Duodenal mucosa (tissue), 2 donors: ENCODE measurements at regions not wholly inside any gene's neighbourhood (a gene's known extent, or its start where the extent isn't known, plus 50 kb on each side); places are given as distances from the start of the nearest gene placed in this dataset.

Experiments
- H3K27ac ChIP-seq: one replicate; pipeline ENCODE4 v1.7.0; 2013; ENCODE audit warnings: low read depth, low read length
- H3K27me3 ChIP-seq, 2 donors: one replicate each; pipeline ENCODE4 v1.7.0; 2013; ENCODE audit warnings: low read length in 2 of 2, control low read depth in 1 of 2; ENCODE audit not compliant: insufficient read depth in 2 of 2, control insufficient read depth in 1 of 2
- H3K36me3 ChIP-seq, 2 donors: one replicate each; pipeline ENCODE4 v1.7.0; 2013; ENCODE audit warnings: low read length in 2 of 2, control low read depth in 1 of 2; ENCODE audit not compliant: insufficient read depth in 2 of 2, control insufficient read depth in 1 of 2
- H3K4me1 ChIP-seq, 2 donors: one replicate each; pipeline ENCODE4 v1.7.0; 2013; ENCODE audit warnings: low read length in 2 of 2, control low read depth in 1 of 2; ENCODE audit not compliant: insufficient read depth in 2 of 2, control insufficient read depth in 1 of 2
- H3K4me3 ChIP-seq, 2 donors: one replicate each; pipeline ENCODE4 v1.7.0; 2013; ENCODE audit warnings: low read length in 2 of 2, low read depth in 1 of 2
- H3K9ac ChIP-seq, 2 donors: one replicate each; pipeline ENCODE4 v1.7.0; 2013; ENCODE audit warnings: low read length in 2 of 2, low read depth in 1 of 2
- H3K9me3 ChIP-seq, 2 donors: one replicate each; pipeline ENCODE4 v1.7.0; 2013; ENCODE audit warnings: low read length in 2 of 2, control low read depth in 1 of 2; ENCODE audit not compliant: control insufficient read depth in 1 of 2

DNA sequence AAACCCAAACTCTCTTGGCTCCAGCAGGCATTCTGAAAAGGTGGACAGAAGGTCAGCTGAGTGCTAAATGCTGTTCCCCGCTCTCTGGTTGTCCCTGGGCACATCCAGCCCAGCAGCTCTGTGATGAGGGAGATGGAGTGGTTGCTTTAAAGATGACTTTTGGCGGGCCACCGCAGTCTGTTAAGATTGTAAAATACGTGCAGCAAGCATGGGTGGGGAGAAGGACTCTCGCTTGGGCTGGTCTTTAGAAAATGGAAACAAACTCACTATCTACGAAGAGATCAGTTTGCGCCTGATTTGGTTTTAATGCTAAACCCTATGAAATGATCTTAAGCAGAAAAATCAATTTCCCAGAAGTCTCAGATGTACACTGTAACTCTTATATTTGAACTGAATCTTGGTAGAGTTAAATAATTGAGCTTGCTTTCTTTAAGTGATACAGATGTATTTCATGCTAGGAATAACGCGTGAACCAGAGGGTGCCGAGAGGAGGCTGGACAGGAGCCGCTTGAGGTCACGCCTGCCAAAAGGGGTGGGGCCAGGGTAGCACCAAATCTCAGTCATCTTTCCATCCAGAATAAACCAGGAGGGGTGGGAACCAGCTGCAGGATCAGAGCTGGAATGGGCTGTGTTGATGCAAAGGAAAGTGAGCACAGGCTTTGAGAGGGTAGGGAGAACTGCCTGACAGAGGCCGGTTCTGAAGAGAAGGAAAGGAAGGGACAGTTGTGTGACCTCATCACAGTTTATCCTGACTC, 170.2 kb upstream of the MKI67 start:
- Histone ChIP-seq H3K9me3 (no peaks in the 10 kb centered on the region), H3K4me3 (no peak overlapping the region), H3K36me3 (no peaks in the 10 kb centered on the region), H3K27me3 (no peaks in the 10 kb centered on the region), H3K4me1 (no peaks in the 10 kb centered on the region), H3K9ac (no peak overlapping the region), H3K27ac (no peak overlapping the region)

GRCh38 chr10:128297709-128298378, 171.6 kb upstream of the MKI67 start:
- Histone ChIP-seq H3K36me3 (no peaks in the 10 kb centered on the region), H3K9ac (no peak overlapping the region), H3K4me1 (no peaks in the 10 kb centered on the region), H3K27ac (no peak overlapping the region), H3K4me3 (no peak overlapping the region), H3K27me3 (no peaks in the 10 kb centered on the region), H3K9me3 (no peaks in the 10 kb centered on the region)

GRCh38 chr10:128298587-128298986, 172.4 kb upstream of the MKI67 start:
- no peak overlapping the region for H3K9ac ChIP-seq
- H3K4me3 ChIP-seq: no peak overlapping the region
- no peaks in the 10 kb centered on the region for H3K27me3 ChIP-seq
- no peaks in the 10 kb centered on the region for H3K9me3 ChIP-seq
- no peak overlapping the region for H3K27ac ChIP-seq
- no peaks in the 10 kb centered on the region for H3K4me1 ChIP-seq
- no peaks in the 10 kb centered on the region for H3K36me3 ChIP-seq

GRCh38 chr10:128300290-128300824, 174.1 kb upstream of the MKI67 start:
- Histone ChIP-seq H3K27me3 (no peaks in the 10 kb centered on the region), H3K4me1 (no peaks in the 10 kb centered on the region), H3K27ac (no peak overlapping the region), H3K9ac (no peak overlapping the region), H3K9me3 (no peaks in the 10 kb centered on the region), H3K36me3 (no peaks in the 10 kb centered on the region), H3K4me3 (no peak overlapping the region)

- H3K36me3 ChIP-seq: no peaks in the 10 kb centered on the region
- no peaks in the 10 kb centered on the region for H3K27me3 ChIP-seq
- no peak overlapping the region for H3K4me3 ChIP-seq
- H3K4me1 ChIP-seq: no peaks in the 10 kb centered on the region
- H3K9ac ChIP-seq: no peak overlapping the region
- H3K9me3 ChIP-seq: no peaks in the 10 kb centered on the region
- no peak overlapping the region for H3K27ac ChIP-seq
Observed at GRCh38 chr10:128301051-128301450, 174.8 kb upstream of the MKI67 start.

GRCh38 chr10:128302808-128303207, 176.6 kb upstream of the MKI67 start:
- no peaks in the 10 kb centered on the region for H3K4me1 ChIP-seq
- H3K9me3 ChIP-seq: no peaks in the 10 kb centered on the region
- H3K36me3 ChIP-seq: no peaks in the 10 kb centered on the region
- no peaks in the 10 kb centered on the region for H3K27me3 ChIP-seq
- no peak overlapping the region for H3K9ac ChIP-seq
- H3K27ac ChIP-seq: no peak overlapping the region
- no peak overlapping the region for H3K4me3 ChIP-seq

DNA sequence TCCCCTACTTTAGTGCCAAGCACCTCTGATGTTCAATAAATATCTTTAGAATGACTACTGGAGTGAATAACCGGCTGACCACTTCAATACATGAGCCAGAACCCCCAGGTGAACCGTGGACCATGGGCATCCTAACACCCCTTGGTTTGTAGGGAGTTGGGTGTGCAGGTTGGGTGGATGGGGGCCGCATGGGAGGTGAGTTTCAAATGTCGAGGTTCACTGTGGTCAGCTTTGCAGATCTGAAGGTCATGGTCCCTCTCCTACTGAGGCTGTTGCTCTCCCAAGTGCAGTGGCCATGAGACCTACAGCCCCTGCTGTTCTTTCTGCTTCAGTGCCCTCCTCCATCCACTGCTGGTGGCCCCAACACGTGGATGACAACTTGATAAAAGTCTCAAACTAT, 178.0 kb upstream of the MKI67 start:
- H3K9ac ChIP-seq: no peak overlapping the region
- no peaks in the 10 kb centered on the region for H3K9me3 ChIP-seq

DNA sequence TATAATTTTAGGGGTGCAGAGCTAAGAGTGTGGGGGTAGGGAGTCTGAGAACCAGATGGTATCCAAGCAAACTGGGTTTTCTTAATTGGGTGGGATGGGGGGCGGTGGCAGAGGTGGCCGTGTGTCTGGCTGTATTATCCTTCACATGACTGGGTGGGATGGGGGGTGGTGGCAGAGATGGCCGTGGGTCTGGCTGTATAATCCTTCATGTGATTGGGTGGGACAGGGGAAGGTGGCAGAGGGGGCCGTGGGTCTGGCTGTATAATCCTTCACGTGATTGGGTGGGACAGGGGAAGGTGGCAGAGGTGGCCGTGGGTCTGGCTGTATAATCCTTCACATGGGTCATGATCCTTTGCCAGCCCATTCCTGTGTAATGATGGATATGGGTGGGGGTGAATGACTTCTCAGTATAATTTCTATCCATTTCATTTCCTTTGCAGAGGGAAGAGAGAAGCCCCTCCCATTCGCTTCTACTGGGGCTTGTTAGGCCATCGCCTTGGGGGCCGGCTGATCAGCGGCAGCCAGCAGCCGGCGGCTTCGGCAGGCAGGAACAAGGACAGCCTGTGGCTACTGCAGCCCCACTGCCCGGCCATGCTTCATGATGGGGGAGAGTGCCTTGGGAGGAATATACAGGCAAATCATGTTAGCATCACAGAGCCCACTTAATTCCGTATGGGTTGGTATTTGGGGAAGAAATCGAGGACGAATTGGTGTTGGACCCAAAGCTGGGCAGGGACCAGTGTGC, 179.6 kb upstream of the MKI67 start:
- no peaks in the 10 kb centered on the region for H3K36me3 ChIP-seq
- H3K27ac ChIP-seq: no peak overlapping the region
- H3K27me3 ChIP-seq: no peaks in the 10 kb centered on the region
- H3K9ac ChIP-seq: no peak overlapping the region
- no peak overlapping the region for H3K4me3 ChIP-seq
- H3K4me1 ChIP-seq: no peaks in the 10 kb centered on the region
- H3K9me3 ChIP-seq: no peaks in the 10 kb centered on the region

More for the DNA sequence above, 178.0 kb upstream of the MKI67 start:
- H3K4me3 ChIP-seq: no peak overlapping the region
- no peak overlapping the region for H3K27ac ChIP-seq
- H3K27me3 ChIP-seq: no peaks in the 10 kb centered on the region
- H3K36me3 ChIP-seq: no peaks in the 10 kb centered on the region
- H3K4me1 ChIP-seq: no peaks in the 10 kb centered on the region

DNA sequence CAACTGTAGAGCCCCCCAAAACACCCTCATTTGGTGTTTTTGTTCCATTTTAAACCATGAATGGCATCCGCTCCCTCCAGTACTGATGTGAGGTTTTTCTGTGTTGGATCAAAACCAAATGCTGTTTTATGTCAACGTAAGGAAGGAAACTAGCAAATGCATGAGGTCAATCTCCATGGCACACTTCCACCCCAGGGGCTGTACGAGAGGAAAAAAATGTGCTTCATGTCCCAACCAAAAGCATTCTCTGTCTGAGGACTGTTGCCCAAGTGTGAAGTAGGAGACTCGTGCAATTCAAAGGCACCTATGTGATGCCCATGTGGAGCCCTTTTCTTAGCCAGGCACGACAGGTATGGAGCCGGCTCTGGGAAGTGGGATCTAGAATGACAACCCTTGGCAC, 180.3 kb upstream of the MKI67 start:
- Histone ChIP-seq H3K9ac (no peak overlapping the region), H3K27ac (no peak overlapping the region), H3K4me1 (no peaks in the 10 kb centered on the region), H3K4me3 (no peak overlapping the region), H3K9me3 (no peaks in the 10 kb centered on the region), H3K36me3 (no peaks in the 10 kb centered on the region), H3K27me3 (no peaks in the 10 kb centered on the region)

- no peak overlapping the region for H3K27ac ChIP-seq
- H3K4me3 ChIP-seq: no peak overlapping the region
- H3K27me3 ChIP-seq: no peaks in the 10 kb centered on the region
- no peaks in the 10 kb centered on the region for H3K9me3 ChIP-seq
- no peak overlapping the region for H3K9ac ChIP-seq
- H3K36me3 ChIP-seq: no peaks in the 10 kb centered on the region
- no peaks in the 10 kb centered on the region for H3K4me1 ChIP-seq
Observed at GRCh38 chr10:128306966-128307365, 180.7 kb upstream of the MKI67 start.
